MV-4-11 (cell line): ENCODE measurements at regions not wholly inside any gene's neighbourhood (a gene's known extent, or its start where the extent isn't known, plus 50 kb on each side); places are given as distances from the start of the nearest gene placed in this dataset.
A peak's percentile ranks its signal among the peaks of the same experiment; 100 is the strongest.

Experiments used
- DNase-seq: peaks from one replicate; lab custom pipeline; 2025; lab: John Stamatoyannopoulos, UW

GRCh38 chr20:56060486-56060885 lies 55.2 kb upstream of the CBLN4 start:
- no peak for DNase-seq

DNA sequence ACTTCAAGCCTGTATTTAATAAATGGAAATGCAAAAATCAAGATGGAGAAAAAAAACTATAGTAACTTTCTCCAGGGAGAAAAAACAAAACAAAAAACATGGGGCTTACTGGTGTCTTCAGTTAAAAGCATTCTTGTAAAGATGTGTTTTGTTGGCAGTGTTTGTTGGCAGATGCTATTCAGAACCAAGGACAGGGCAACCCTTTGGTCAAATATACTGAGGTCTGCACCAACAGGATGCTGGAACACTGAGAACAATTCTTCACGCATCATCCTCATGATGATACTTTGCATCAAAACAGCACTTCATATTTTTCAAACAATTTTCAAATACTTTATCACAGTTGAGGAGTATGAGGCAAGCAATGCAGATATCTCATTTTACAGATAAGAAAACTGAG lies 63.7 kb upstream of the CBLN4 start:
- DNase-seq = no peak

- DNase-seq = no peak
Measured at GRCh38 chr20:56072165-56072564, 66.8 kb upstream of the CBLN4 start.

DNA sequence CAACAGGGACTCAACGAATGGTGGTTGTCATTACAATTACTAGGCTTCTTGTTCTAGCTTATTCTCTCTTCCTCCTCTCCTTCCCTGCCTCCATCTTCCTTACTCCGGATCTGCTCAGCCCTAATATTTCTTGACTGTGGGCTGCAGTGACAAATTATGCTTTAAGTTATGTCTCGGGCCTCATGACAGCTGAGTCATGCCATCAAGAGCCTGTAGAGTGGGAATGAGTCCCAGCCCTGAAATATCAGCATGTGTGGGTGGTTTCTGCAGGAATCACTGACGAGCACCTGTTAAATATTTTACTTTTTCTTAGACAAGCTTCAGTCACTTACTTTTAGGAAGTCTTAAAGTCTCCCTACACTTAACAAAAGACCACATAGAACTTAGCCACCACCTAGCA lies 83.1 kb upstream of the CBLN4 start:
- DNase-seq = no peak

GRCh38 chr20:56091628-56092234 lies 86.4 kb upstream of the CBLN4 start:
- no peak for DNase-seq

- DNase-seq = no peak
Measured at GRCh38 chr20:56094228-56094627, 88.9 kb upstream of the CBLN4 start.

DNA sequence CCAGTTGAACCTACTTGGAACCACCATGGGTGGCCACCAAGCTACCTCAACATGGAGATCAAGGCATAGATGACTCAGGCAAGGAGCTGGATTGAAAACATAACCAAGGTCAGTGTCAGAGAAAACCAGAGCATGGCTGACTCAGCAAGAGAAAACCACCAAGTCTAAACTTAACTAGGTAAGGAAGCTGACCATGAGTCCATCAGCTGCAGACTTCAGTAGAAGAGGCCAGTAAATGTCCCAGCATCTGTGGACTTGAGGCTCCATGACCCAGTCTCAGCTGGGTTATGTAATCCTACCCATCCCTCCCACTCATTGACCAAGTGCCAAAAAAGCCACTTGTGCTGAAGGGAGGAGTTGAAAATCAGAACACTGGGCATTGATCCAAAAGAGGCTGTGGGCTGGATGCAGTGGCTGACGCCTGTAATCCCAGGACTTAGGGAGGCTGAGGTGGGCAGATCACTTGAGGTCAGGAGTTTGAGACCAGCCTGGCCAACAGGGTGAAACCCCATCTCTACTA lies 93.7 kb upstream of the CBLN4 start:
- no peak for DNase-seq

DNA sequence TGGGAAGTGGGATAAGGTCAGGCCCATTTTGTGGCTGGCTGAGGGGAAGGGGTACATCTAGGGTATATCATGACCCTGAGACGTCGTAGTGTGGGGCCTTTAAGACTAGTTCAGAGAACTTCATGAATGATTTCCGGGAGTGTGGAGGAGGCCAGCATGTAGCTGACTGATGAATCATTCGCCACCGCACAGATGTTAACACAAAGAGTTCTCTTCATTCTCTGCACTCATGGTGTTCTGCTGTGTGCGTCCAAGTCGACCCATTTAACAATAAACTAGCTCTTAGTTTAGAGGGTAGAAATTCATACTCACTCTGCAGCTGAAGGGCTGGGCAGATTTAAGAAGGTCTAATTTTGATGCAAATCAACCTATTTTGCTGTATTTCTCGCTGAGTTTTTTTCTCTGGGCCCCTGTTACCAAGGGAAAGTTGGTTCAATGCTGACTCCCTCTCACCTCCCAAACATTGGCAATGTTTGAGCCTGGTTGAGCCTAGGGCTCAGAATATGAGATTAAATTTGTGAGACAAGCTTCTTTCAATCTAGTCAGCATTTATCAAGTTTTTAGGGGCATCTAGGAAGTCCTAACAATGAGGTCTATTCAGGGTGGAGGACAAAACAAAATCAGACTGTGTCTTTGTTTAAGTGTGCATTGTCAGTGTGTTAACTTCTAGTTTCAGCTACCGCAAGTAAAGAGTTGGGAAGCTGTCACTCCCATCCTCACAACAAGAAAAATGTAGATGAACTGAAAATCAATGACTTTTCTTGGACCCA lies 106.8 kb upstream of the CBLN4 start:
- peak; percentile 32 for DNase-seq

DNA sequence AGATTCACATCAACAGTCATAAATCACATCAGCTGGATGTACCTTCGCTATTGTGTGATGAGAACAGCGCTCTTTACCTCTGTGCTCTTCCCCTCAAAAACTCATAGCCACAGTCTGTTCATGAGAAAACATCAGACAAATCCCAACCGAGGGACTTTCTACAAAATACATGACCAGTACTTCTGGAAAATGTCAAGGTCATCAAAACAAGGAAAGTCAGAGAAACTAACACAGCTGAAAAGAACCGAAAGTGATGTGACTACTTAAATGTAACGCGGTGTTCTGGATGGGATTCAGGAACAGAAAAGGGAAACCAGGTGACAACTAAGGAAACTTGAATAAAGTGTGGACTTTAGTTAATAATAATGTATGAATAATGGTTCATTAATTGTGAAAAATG lies 112.0 kb upstream of the CBLN4 start:
- no peak for DNase-seq

- DNase-seq = no peak
Measured at GRCh38 chr20:56121850-56122249, 116.5 kb upstream of the CBLN4 start.

- no peak for DNase-seq
Measured at GRCh38 chr20:56143759-56144158, 104.8 kb upstream of the MC3R start.

DNA sequence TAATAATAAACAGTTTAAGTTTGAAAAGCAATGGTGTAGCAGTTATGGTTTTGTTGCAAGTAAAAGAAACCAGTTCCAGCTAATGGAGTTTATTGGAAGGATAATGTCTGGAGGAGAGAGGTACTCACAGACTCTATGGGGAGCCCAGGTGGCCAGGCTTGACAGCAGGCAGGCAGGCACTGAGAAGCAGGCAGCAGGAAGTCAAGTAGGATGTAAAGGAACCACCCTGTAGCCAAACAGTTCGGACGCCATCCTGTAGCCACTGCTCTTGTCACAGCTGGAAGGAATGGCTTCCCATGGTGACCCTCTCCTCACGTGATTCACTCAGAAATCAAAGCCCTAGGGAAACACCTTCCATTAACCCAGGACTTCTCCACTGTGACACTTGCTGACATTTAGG lies 96.7 kb upstream of the MC3R start:
- DNase-seq = no peak

DNA sequence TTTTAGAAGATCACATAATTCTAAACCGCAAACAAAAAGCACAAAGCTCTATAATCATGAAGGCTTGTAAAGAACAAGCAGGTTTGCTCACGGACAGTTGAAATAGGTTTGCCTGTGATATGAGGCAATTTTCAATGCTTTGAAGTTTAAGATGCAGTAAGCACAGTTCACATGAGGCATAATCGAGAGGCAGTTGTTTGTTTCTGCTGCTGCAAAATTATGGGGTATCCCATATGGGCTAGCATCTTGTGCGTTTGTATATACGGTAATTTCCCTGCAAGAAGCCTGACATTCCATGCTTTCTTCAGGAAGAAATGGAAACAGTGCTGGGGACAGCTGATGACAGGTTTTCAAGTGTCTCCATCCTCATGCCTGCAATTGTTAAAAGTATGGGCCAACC lies 94.6 kb upstream of the MC3R start:
- DNase-seq = no peak

GRCh38 chr20:56155625-56156024 lies 92.9 kb upstream of the MC3R start:
- DNase-seq = no peak

- DNase-seq = no peak
Measured at GRCh38 chr20:56157530-56158203, 90.9 kb upstream of the MC3R start.

DNA sequence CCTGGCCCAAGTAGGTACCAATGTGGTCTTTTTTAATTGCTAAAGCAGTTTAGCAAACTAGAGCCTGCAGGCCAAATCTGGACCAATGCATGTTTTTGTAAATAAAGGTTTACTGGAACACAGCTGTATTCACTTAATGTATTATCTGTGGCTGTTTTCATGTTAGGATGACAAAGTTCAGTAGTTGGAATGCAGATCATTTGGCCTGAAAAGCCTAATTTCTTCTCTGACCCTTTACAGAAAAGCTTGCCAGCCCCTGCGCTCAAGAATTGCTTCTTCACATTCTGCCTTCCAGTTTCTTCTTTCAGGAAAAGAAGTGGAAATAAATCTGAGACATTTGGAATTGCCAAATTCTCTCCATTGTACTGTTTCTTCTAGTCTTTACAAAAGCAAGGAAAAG lies 90.0 kb upstream of the MC3R start:
- DNase-seq = no peak

- no peak for DNase-seq
Measured at GRCh38 chr20:56160956-56161355, 87.6 kb upstream of the MC3R start.

DNA sequence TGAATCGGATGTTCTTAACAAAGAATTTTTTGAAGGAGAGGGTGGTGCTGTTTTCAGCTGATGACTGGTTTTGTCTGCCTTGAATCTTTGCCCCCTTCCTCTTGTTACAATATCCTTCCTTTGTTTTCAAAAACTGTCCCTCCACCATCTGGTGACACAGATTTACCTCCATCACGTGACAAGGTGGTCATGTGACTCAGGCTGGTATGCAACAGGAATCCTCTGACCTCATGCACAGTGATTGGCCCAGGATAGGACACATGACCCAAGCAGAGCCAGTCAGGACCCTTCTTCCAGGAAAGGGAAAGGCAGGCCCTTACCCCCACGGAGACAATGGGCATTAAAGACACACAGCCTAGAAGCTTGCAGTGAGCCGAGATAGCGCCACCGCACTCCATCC lies 84.7 kb upstream of the MC3R start:
- no peak for DNase-seq

GRCh38 chr20:56166781-56167465 lies 81.6 kb upstream of the MC3R start:
- DNase-seq = no peak

- DNase-seq = peak; percentile 4
Measured at GRCh38 chr20:56171087-56172012, 77.2 kb upstream of the MC3R start.

DNA sequence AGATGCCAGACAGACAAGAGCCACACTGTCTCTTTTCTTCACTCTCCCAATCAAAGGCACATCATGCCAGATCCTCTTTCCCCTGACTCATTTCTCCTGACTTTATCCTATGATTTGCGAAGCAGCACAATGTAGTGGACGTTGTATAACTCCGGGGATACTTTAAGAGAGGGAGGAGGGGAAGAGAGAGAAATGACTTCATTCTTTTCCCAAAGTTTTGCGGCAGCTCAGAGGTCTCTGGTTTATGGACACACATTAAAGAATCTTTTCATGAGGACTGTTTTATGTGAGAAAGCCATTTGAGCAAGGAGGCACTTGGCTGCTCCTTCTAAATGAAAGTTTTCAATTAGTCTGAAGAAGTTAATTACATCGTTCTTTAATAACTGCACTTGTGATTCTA lies 75.1 kb upstream of the MC3R start:
- no peak for DNase-seq
